IMR-90 (cell line): ENCODE measurements at regions not wholly inside any gene's neighbourhood (a gene's known extent, or its start where the extent isn't known, plus 50 kb on each side); places are given as distances from the start of the nearest gene placed in this dataset.

ENCODE experiments used
- ATAC-seq: fragments of 200-7000 bp; cut with Tn5 transposase; 2 replicates; pipeline ENCODE4 v1.9.1; 2020; ENCODE audit warnings: low read depth, mild to moderate bottlenecking, moderate library complexity
- BruUV-seq: library from RNA; stranded (reverse); fragments of 400-500 nt; replicated peaks from 2 replicates; lab custom pipeline; 2021; lab: Mats Ljungman, UMichigan
- CTCF ChIA-PET: fragments of 300-600 bp; formaldehyde crosslinking; extraction: SDS; loops from one replicate; lab custom pipeline; 2021; ENCODE audit warnings: antibody characterized with exemption; lab: Yijun Ruan, JAX
- POLR2A ChIA-PET: fragments of 300-600 bp; sonication (Branson Sonifier 250); formaldehyde crosslinking; loops from one replicate; lab custom pipeline; 2022; ENCODE audit warnings: antibody characterized with exemption; ENCODE audit not compliant: unreplicated experiment; lab: Charles Lee
- DNase-seq: peaks from one replicate; pipeline ENCODE4 v3.0.0; 2013
- H2AFZ ChIP-seq: replicated peaks from 2 replicates; pipeline ENCODE3; 2013; ENCODE audit warnings: low read length, mild to moderate bottlenecking; ENCODE audit not compliant: poor library complexity
- H2AK5ac ChIP-seq: 2 replicates; pipeline ENCODE4 v1.6.1; 2013; ENCODE audit warnings: low read depth, low read length, inconsistent platforms
- H2AK9ac ChIP-seq: replicated peaks from 2 replicates; pipeline ENCODE3; 2013; ENCODE audit warnings: mild to moderate bottlenecking, low read depth, low read length, moderate library complexity; ENCODE audit not compliant: poor library complexity
- H2BK120ac ChIP-seq: 2 replicates; pipeline ENCODE4 v1.6.1; 2013; ENCODE audit warnings: low read depth, low read length, inconsistent platforms
- H2BK15ac ChIP-seq: 3 replicates; pipeline ENCODE4 v1.6.1; 2013; ENCODE audit warnings: low read depth, low read length, inconsistent platforms
- H2BK20ac ChIP-seq: 2 replicates; pipeline ENCODE4 v1.6.1; 2013; ENCODE audit warnings: low read depth, mild to moderate bottlenecking, inconsistent platforms, low read length, moderate library complexity
- H2BK5ac ChIP-seq: 2 replicates; pipeline ENCODE4 v1.6.1; 2013; ENCODE audit warnings: mild to moderate bottlenecking, low read depth, low read length, inconsistent platforms; ENCODE audit not compliant: poor library complexity, severe bottlenecking
- H3K14ac ChIP-seq: replicated peaks from 2 replicates; pipeline ENCODE4 v1.6.1; 2013; ENCODE audit warnings: low read depth, low read length, inconsistent platforms
- H3K18ac ChIP-seq: 2 replicates; pipeline ENCODE4 v1.6.1; 2013; ENCODE audit warnings: low read depth, low read length, control low read depth
- H3K23ac ChIP-seq: 2 replicates; pipeline ENCODE4 v1.6.1; 2013; ENCODE audit warnings: low read depth, low read length, inconsistent platforms
- H3K27ac ChIP-seq: 2 replicates; pipeline ENCODE4 v1.5.1; 2013; ENCODE audit warnings: mild to moderate bottlenecking, control low read depth, low read length; ENCODE audit not compliant: insufficient read depth
- H3K27me3 ChIP-seq: 2 replicates; pipeline ENCODE4 v1.6.1; 2013; ENCODE audit warnings: low read length; ENCODE audit not compliant: control insufficient read depth, insufficient read depth
- H3K36me3 ChIP-seq: 2 replicates; pipeline ENCODE4 v1.6.1; 2013; ENCODE audit warnings: low read length, mixed read lengths; ENCODE audit not compliant: control insufficient read depth, insufficient read depth
- H3K4ac ChIP-seq: 2 replicates; pipeline ENCODE4 v1.6.1; 2013; ENCODE audit warnings: low read depth, low read length, inconsistent platforms
- H3K4me1 ChIP-seq: 2 replicates; pipeline ENCODE4 v1.6.1; 2013; ENCODE audit warnings: low read length, mixed read lengths; ENCODE audit not compliant: control insufficient read depth, insufficient read depth
- H3K4me2 ChIP-seq: 2 replicates; pipeline ENCODE4 v1.6.1; 2013; ENCODE audit warnings: low read depth, mild to moderate bottlenecking, control low read depth, low read length, moderate library complexity
- H3K4me3 ChIP-seq: 2 replicates; pipeline ENCODE4 v1.5.1; 2013; ENCODE audit warnings: low read depth, mild to moderate bottlenecking, control low read depth, low read length, moderate library complexity; ENCODE audit not compliant: insufficient read depth
- H3K56ac ChIP-seq: 2 replicates; pipeline ENCODE4 v1.6.1; 2013; ENCODE audit warnings: low read length, inconsistent platforms; ENCODE audit not compliant: insufficient read depth; ENCODE audit errors: extremely low read depth
- H3K79me1 ChIP-seq, 2 experiments: 2 replicates each; pipeline ENCODE4 v1.6.1; 2013; ENCODE audit warnings: low read length in 2 of 2, inconsistent platforms in 1 of 2, low read depth in 1 of 2
- H3K9ac ChIP-seq: 2 replicates; pipeline ENCODE4 v1.6.1; 2013; ENCODE audit warnings: low read depth, low read length, control low read depth
- H3K9me1 ChIP-seq: 2 replicates; pipeline ENCODE4 v1.6.1; 2013; ENCODE audit warnings: low read length, inconsistent platforms; ENCODE audit not compliant: insufficient read depth
- H3K9me3 ChIP-seq: 2 replicates; pipeline ENCODE4 v1.6.1; 2013; ENCODE audit warnings: low read length; ENCODE audit not compliant: control insufficient read depth, insufficient read depth
- H4K20me1 ChIP-seq: 2 replicates; pipeline ENCODE4 v1.6.1; 2013; ENCODE audit warnings: low read length, inconsistent platforms; ENCODE audit not compliant: insufficient read depth
- H4K5ac ChIP-seq: 2 replicates; pipeline ENCODE4 v1.6.1; 2013; ENCODE audit warnings: mild to moderate bottlenecking, low read depth, low read length, control low read depth
- H4K8ac ChIP-seq, 2 experiments: 2 replicates each; pipeline ENCODE4 v1.6.1; 2013; ENCODE audit warnings: low read depth in 2 of 2, low read length in 2 of 2, control low read depth in 1 of 2, inconsistent platforms in 1 of 2
- H4K91ac ChIP-seq: 2 replicates; pipeline ENCODE4 v1.6.1; 2013; ENCODE audit warnings: low read depth, low read length, inconsistent platforms; ENCODE audit not compliant: insufficient read depth
- NFE2L2 ChIP-seq: fragments of 150-350 bp; IDR thresholded peaks from 2 replicates; pipeline ENCODE4 v1.6.1; 2016; ENCODE audit warnings: low read depth, mild to moderate bottlenecking, low read length
- WGBS, 2 experiments: methylation state at CpG; one replicate each; pipeline versions ENCODE4 v1.1.5 to v1.1.7; 2013; ENCODE audit warnings: missing lambda C conversion rate in 2 of 2; ENCODE audit not compliant: insufficient read length in 1 of 2; ENCODE audit errors: extremely low coverage in 2 of 2; 5-methylcytosine and 5-hydroxymethylcytosine counted together
- dilution Hi-C: fragments of 300-500 bp; cut with HindIII; formaldehyde crosslinking; loops from one replicate; pipeline ENCODE4 v1.14.3; 2018; ENCODE audit warnings: low sequenced_read_pairs; ENCODE audit not compliant: unreplicated experiment
- in situ Hi-C: fragments of 300-500 bp; cut with MboI; formaldehyde crosslinking; loops from 3 replicates; pipeline ENCODE4 v1.14.3; 2019; ENCODE audit warnings: low sequenced_read_pairs, inconsistent platforms, mixed read lengths
- intact Hi-C: fragments of 100-400 bp; cut with micrococcal nuclease; formaldehyde crosslinking; loops from 2 replicates; pipeline ENCODE4 v1.10.0; 2022

GRCh38 chr4:147284935-147285334, 196.0 kb upstream of the EDNRA start:
- Histone ChIP-seq H3K9me3 (no peaks in the 10 kb centered on the region), H3K4me1 (no peaks in the 10 kb centered on the region), H2BK5ac (no peak overlapping the region), H2BK20ac (no peak overlapping the region), H3K18ac (no peak overlapping the region), H2BK15ac (no peak overlapping the region), H3K9ac (no peak overlapping the region), H3K4ac (no peak overlapping the region), H2AFZ (no peak overlapping the region), H3K27me3 (no peaks in the 10 kb centered on the region), H3K14ac (no peak overlapping the region), H3K4me2 (no peak overlapping the region), H3K36me3 (no peaks in the 10 kb centered on the region), H4K5ac (no peak overlapping the region), H3K4me3 (no peak overlapping the region), H4K91ac (no peak overlapping the region), H2AK9ac (no peak overlapping the region), H2BK120ac (no peak overlapping the region), H3K9me1 (no peaks in the 10 kb centered on the region), H4K8ac (no peak overlapping the region), H3K79me1 (no peaks in the 10 kb centered on the region), H3K23ac (no peak overlapping the region), H2AK5ac (no peak overlapping the region), H4K20me1 (no peaks in the 10 kb centered on the region), H3K27ac (no peak overlapping the region), H3K56ac (no peak overlapping the region)
- DNase-seq (no peak), ATAC-seq (no peak)
- dilution Hi-C loops = no loop called here
- CTCF ChIA-PET = no interaction called here
- no TSS peak for BruUV-seq
- in situ Hi-C loops = no loop called here
- no CpG with 5 or more reads among the region's 1 CpG for WGBS, 2 experiments
- intact Hi-C loops = no loop called here
- POLR2A ChIA-PET = no interaction called here
- no peak for TF ChIP-seq NFE2L2
